HS-5 (cell line): ENCODE measurements at regions not wholly inside any gene's neighbourhood (a gene's known extent, or its start where the extent isn't known, plus 50 kb on each side); places are given as distances from the start of the nearest gene placed in this dataset.

ENCODE experiments used
- DNase-seq: peaks from one replicate; pipeline ENCODE4 v3.0.0-alpha.2; 2012; ENCODE audit warnings: low read depth

DNA sequence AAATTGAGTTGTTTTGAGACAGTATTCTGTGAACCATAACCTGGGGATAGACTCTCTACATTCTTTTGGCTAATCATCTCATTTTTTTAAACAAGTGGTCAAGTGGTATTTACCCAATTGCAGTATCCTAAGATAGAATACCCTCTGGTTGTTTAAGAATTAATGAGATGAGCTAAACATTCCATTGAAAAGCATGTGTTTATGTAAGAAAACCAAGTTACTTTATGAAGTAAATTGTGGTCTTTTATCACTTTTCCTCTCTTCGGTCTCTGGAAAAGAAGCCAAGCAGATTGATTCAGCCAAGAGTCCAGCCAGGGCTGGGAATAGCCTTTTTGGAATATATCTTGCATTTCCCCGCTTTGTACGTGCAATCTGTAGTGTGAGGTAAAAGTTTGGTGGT, 185.7 kb upstream of the TOPAZ1 start:
- DNase-seq: no peak

GRCh38 chr3:44056446-44057240, 185.0 kb upstream of the TOPAZ1 start:
- DNase-seq: no peak

- no peak for DNase-seq
Measured at GRCh38 chr3:44058022-44058867, 183.4 kb upstream of the TOPAZ1 start.

GRCh38 chr3:44058868-44059203, 182.8 kb upstream of the TOPAZ1 start:
- no peak for DNase-seq

GRCh38 chr3:44060164-44060563, 181.5 kb upstream of the TOPAZ1 start:
- no peak for DNase-seq

- no peak for DNase-seq
Measured at GRCh38 chr3:44061268-44061667, 180.4 kb upstream of the TOPAZ1 start.

DNA sequence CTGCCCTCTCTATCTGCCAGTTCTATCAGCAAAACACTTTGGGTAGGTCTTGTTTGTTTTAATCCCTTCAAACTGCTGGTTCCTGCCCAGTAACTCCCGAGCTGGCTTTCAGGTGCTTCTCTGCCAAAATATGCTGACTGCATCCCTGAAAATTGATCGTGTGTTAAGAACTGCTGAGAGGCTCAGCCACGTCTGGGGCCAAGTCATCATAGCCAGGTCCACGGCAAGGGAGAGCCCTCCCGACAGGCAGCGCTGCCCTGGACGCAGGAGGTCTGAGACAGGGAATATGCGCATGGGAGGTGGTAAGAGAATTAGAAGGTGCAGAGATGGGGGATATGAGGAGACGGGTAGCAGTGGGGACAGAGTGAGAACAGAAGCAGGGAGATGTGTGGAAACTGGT, 179.7 kb upstream of the TOPAZ1 start:
- DNase-seq: no peak

DNA sequence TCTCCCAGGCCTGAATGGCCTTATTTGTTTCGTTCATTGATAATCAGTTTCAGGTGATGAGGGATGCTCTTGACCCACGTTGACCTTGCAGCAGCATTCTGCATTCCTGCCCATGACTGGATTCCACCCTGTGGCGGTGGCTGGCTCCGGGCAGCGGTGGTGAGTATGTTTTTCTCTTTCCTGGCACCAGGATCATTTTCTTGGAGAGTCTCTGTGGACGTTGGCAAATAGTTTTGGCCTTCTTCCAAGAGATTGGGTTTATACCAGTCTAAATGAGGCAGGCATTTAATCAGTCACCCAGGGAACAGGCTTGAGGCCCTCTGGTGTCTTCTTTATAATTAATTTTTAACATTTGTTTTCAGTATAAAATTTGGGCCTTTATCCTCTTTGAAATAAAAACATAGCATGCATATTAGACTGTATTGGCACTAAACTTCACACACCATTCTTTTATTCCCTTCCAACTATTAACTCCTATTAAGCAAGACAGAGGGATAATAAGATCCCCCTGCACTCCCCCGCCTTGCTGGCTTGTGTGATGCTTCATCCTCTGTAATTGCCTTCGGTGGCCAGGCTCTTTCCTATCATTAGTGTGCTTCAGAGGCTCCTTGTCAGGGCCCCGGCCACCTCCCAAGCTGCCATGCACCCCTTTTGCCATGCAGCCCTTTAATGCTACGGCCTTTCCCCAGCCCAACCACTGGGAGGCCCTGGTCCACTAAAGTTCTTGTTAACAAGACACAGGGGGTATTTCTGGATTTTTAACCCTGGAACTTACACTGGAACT, 176.2 kb upstream of the TOPAZ1 start:
- no peak for DNase-seq

DNA sequence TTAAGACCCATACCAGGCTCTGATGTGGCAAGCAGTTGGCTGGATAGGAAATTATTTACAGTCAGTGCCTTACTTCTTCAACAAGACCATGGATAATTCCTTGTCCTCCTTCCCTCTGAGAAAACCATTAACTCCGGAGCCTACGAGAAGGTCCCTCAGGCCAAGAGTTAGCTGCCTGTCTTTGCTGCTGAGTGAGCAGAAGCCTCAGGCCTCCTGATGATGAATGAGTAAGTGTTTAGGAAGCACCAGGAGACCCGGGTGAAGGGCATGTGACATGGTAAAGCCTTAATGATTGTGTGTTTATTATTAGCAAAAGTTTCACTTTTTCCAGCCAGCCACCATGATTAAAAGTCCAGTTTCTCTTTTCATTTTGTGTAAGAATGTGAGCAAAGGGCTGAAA, 174.9 kb upstream of the TOPAZ1 start:
- DNase-seq: no peak

DNA sequence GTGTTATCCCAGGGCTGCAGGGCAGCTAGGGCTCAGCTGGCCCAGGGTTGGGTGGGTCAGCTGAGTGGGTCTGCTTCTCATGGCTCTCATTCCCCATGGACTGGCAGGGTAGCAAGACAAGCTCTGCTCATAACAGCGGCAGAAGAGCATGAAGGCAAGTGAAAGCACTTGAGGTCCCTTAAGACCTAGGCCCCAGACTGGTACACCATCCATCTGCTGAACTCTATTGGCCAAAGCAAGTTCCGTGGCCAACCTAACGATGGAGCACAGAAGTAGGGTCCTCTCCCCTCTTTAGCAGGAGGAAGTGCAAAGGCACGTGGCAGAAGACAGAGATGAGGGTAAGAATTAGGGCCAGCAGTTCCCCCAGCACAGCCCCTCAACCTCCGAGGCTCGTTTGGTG, 174.3 kb upstream of the TOPAZ1 start:
- DNase-seq: no peak

GRCh38 chr3:44068753-44069152, 172.9 kb upstream of the TOPAZ1 start:
- no peak for DNase-seq

DNA sequence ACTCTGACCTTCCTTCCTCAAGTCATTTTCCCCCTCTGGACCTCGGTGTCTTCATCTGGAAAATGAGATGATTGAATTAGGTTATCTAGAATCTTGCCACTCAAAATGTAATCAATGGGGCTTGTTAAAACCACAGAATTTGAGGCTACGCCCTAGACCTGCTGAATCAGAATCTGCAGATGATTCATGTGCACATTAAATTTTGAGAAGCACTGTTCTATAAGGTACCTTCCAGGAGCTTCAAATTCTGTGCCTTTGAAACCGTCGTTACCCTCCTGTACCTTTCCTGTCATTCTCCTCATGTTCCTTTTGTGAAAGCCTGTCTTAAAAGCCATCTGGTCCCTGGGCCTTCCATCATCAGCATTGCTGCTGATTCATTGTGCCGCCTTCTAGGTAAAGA, 172.4 kb upstream of the TOPAZ1 start:
- no peak for DNase-seq

- DNase-seq: no peak
Measured at GRCh38 chr3:44070841-44071546, 170.7 kb upstream of the TOPAZ1 start.

GRCh38 chr3:44072601-44073540, 168.8 kb upstream of the TOPAZ1 start:
- no peak for DNase-seq

- no peak for DNase-seq
Measured at GRCh38 chr3:44074181-44074580, 167.5 kb upstream of the TOPAZ1 start.

GRCh38 chr3:44076221-44076829, 165.4 kb upstream of the TOPAZ1 start:
- no peak for DNase-seq

- DNase-seq: no peak
Measured at GRCh38 chr3:44077267-44077666, 164.4 kb upstream of the TOPAZ1 start.

DNA sequence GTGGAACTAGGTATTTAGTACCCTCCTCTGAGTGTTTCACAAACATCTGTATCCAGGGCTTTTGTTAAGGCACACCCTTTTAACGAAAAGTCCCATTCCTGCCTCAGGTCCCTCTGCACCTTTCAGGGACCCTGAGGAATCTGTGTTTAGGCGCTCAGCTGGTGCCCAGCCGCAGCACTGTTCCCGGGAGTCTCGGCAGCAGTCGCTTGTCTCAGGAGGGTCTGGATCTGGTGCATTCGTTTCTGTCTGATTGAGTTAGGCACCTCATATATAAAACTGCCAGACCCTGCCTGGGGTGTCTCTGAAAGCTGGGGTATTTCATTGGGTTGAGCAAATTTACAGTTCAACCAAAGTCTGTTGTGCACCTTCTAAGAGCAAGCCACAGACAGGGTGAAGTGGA, 162.8 kb upstream of the TOPAZ1 start:
- DNase-seq: no peak

DNA sequence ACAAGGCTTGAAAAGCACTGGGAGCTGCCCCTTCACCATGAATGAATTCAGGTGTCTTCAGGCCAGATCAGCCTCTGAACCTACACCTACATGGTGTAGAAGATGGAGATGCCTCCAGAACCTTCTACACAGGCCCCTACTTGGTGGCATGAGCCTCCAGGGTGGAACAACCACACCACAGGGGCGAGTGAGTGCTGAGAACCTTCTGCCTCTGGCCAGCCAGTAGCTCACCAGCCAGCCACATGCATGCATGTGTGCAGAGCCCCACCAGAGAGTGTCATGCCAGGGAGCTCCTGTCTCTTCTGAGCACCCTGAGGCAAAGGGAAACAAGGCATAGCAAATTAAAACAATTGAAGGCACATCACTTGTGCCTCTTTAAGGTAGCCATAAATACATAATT, 161.8 kb upstream of the TOPAZ1 start:
- DNase-seq: no peak

- DNase-seq: no peak
Measured at GRCh38 chr3:44080474-44081072, 161.1 kb upstream of the TOPAZ1 start.
